H9 (cell line): ENCODE measurements at regions not wholly inside any gene's neighbourhood (a gene's known extent, or its start where the extent isn't known, plus 50 kb on each side); places are given as distances from the start of the nearest gene placed in this dataset.

Experiments
- DNase-seq: peaks from one replicate; pipeline ENCODE4 v3.0.0-alpha.2; 2017
- H2AFZ ChIP-seq: one replicate; pipeline ENCODE4 v1.6.1; 2013; ENCODE audit warnings: mild to moderate bottlenecking, low read length, control low read depth, moderate library complexity
- H2AK5ac ChIP-seq: 2 replicates; pipeline ENCODE4 v1.6.1; 2013; ENCODE audit warnings: low read length, control low read depth, mixed read lengths; ENCODE audit not compliant: insufficient read length
- H2BK120ac ChIP-seq: one replicate; pipeline ENCODE4 v1.6.1; 2013; ENCODE audit warnings: low read depth, mild to moderate bottlenecking, low read length, control low read depth, inconsistent platforms; ENCODE audit not compliant: poor library complexity, severe bottlenecking
- H2BK12ac ChIP-seq: 2 replicates; pipeline ENCODE4 v1.6.1; 2013; ENCODE audit warnings: low read length, control low read depth, mixed read lengths, low read depth; ENCODE audit not compliant: insufficient read length
- H2BK15ac ChIP-seq: 2 replicates; pipeline ENCODE4 v1.6.1; 2013; ENCODE audit warnings: low read depth, low read length, control low read depth
- H2BK20ac ChIP-seq: one replicate; pipeline ENCODE4 v1.6.1; 2013; ENCODE audit warnings: low read depth, mild to moderate bottlenecking, low read length, control low read depth, inconsistent platforms; ENCODE audit not compliant: poor library complexity, severe bottlenecking
- H2BK5ac ChIP-seq: 2 replicates; pipeline ENCODE4 v1.6.1; 2013; ENCODE audit warnings: low read length, control low read depth, mixed read lengths; ENCODE audit not compliant: insufficient read length
- H3K14ac ChIP-seq: 2 replicates; pipeline ENCODE4 v1.6.1; 2013; ENCODE audit warnings: low read length, control low read depth; ENCODE audit not compliant: insufficient read depth
- H3K18ac ChIP-seq: 2 replicates; pipeline ENCODE4 v1.6.1; 2013; ENCODE audit warnings: low read depth, mild to moderate bottlenecking, mixed read lengths, low read length, control low read depth; ENCODE audit not compliant: insufficient read length
- H3K23ac ChIP-seq: 2 replicates; pipeline ENCODE4 v1.6.1; 2013; ENCODE audit warnings: low read length, control low read depth, mixed read lengths, low read depth; ENCODE audit not compliant: insufficient read length
- H3K23me2 ChIP-seq: 2 replicates; pipeline ENCODE4 v1.6.1; 2013; ENCODE audit warnings: low read depth, mild to moderate bottlenecking, mixed read lengths, low read length, control low read depth; ENCODE audit not compliant: insufficient read length, poor library complexity, severe bottlenecking
- H3K27ac ChIP-seq: 2 replicates; pipeline ENCODE4 v1.5.1; 2013; ENCODE audit warnings: low read length, control low read depth, mixed read lengths, low read depth; ENCODE audit not compliant: insufficient read length
- H3K27me3 ChIP-seq: 2 replicates; pipeline ENCODE4 v1.6.1; 2013; ENCODE audit warnings: low read length, control low read depth, inconsistent platforms; ENCODE audit not compliant: insufficient read depth
- H3K4ac ChIP-seq: 2 replicates; pipeline ENCODE4 v1.6.1; 2013; ENCODE audit warnings: low read depth, mild to moderate bottlenecking, control low read depth, inconsistent platforms, low read length, moderate library complexity
- H3K4me1 ChIP-seq: 2 replicates; pipeline ENCODE4 v1.6.1; 2013; ENCODE audit warnings: low read length, control low read depth, inconsistent platforms; ENCODE audit not compliant: insufficient read depth
- H3K4me2 ChIP-seq: 2 replicates; pipeline ENCODE4 v1.6.1; 2013; ENCODE audit warnings: low read length, control low read depth, mixed read lengths; ENCODE audit not compliant: insufficient read length, insufficient read depth
- H3K56ac ChIP-seq: 2 replicates; pipeline ENCODE4 v1.6.1; 2013; ENCODE audit warnings: low read depth, mild to moderate bottlenecking, mixed read lengths, low read length, control low read depth; ENCODE audit not compliant: insufficient read length
- H3K79me1 ChIP-seq: 2 replicates; pipeline ENCODE4 v1.6.1; 2013; ENCODE audit warnings: low read depth, mild to moderate bottlenecking, moderate library complexity, low read length, control low read depth, inconsistent platforms; ENCODE audit not compliant: insufficient read depth, poor library complexity, severe bottlenecking
- H3K79me2 ChIP-seq: 2 replicates; pipeline ENCODE4 v1.6.1; 2013; ENCODE audit warnings: low read length, control low read depth, inconsistent platforms; ENCODE audit not compliant: insufficient read depth
- H3K9ac ChIP-seq: 2 replicates; pipeline ENCODE4 v1.6.1; 2013; ENCODE audit warnings: low read length, control low read depth, mixed read lengths; ENCODE audit not compliant: insufficient read length; ENCODE audit errors: extremely low read depth
- H3K9me3 ChIP-seq: one replicate; pipeline ENCODE4 v1.6.1; 2013; ENCODE audit warnings: low read depth, low read length, inconsistent platforms; ENCODE audit not compliant: control insufficient read depth
- H3T11ph ChIP-seq: one replicate; pipeline ENCODE4 v1.6.1; 2013; ENCODE audit warnings: mild to moderate bottlenecking, low read length, control low read depth, inconsistent platforms
- H4K20me1 ChIP-seq: one replicate; pipeline ENCODE4 v1.6.1; 2013; ENCODE audit not compliant: control insufficient read depth, insufficient read length, insufficient read depth
- H4K5ac ChIP-seq: 2 replicates; pipeline ENCODE4 v1.6.1; 2013; ENCODE audit warnings: low read depth, mild to moderate bottlenecking, mixed read lengths, low read length, control low read depth; ENCODE audit not compliant: insufficient read length
- H4K8ac ChIP-seq: replicated peaks from 2 replicates; pipeline ENCODE4 v1.6.1; 2013; ENCODE audit warnings: low read length, control low read depth, mixed read lengths, low read depth; ENCODE audit not compliant: insufficient read length
- H4K91ac ChIP-seq: 2 replicates; pipeline ENCODE4 v1.6.1; 2013; ENCODE audit warnings: low read depth, mild to moderate bottlenecking, moderate library complexity, mixed read lengths, low read length, control low read depth; ENCODE audit not compliant: insufficient read length
- H3K27ac Mint-ChIP-seq, 3 experiments: 2 replicates in 2 of 3; 3 replicates in 1 of 3; pipeline ENCODE4 v1.8.0; 2020 to 2021; ENCODE audit warnings: mixed read lengths in 3 of 3, mild to moderate bottlenecking in 1 of 3, moderate library complexity in 1 of 3
- H3K27me3 Mint-ChIP-seq: 2 replicates; pipeline ENCODE4 v1.8.0; 2021; ENCODE audit warnings: low read depth, mild to moderate bottlenecking, moderate library complexity, mixed read lengths
- H3K36me3 Mint-ChIP-seq, 3 experiments: 2 replicates in 2 of 3; 3 replicates in 1 of 3; pipeline ENCODE4 v1.8.0; 2020 to 2021; ENCODE audit warnings: low read depth in 3 of 3, mixed read lengths in 3 of 3; ENCODE audit not compliant: insufficient read depth in 1 of 3
- H3K4me1 Mint-ChIP-seq, 2 experiments: 2 replicates each; pipeline ENCODE4 v1.8.0; 2020; ENCODE audit warnings: mixed read lengths in 2 of 2
- H3K4me3 Mint-ChIP-seq, 2 experiments: 2 replicates in 1 of 2; 3 replicates in 1 of 2; pipeline ENCODE4 v1.8.0; 2020 to 2021; ENCODE audit warnings: mild to moderate bottlenecking in 2 of 2, mixed read lengths in 2 of 2, moderate library complexity in 1 of 2
- H3K9me3 Mint-ChIP-seq, 2 experiments: 2 replicates in 1 of 2; 3 replicates in 1 of 2; pipeline ENCODE4 v1.8.0; 2020; ENCODE audit warnings: mild to moderate bottlenecking in 2 of 2, mixed read lengths in 2 of 2, moderate library complexity in 1 of 2
- CTCF ChIP-seq: fragments of 200-600 bp; sonication (generic); conservative IDR thresholded peaks from 3 replicates; pipeline ENCODE4 v1.8.0; 2021; ENCODE audit warnings: antibody characterized with exemption, mild to moderate bottlenecking
- WGBS: extraction: QIAGEN DNeasy Blood & Tissue Kit; methylation state at CpG from one replicate; pipeline ENCODE4 v1.1.7; 2013; ENCODE audit warnings: missing lambda C conversion rate, low lambda C conversion rate, mixed read lengths; ENCODE audit not compliant: insufficient read length; ENCODE audit errors: extremely low coverage; 5-methylcytosine and 5-hydroxymethylcytosine counted together

DNA sequence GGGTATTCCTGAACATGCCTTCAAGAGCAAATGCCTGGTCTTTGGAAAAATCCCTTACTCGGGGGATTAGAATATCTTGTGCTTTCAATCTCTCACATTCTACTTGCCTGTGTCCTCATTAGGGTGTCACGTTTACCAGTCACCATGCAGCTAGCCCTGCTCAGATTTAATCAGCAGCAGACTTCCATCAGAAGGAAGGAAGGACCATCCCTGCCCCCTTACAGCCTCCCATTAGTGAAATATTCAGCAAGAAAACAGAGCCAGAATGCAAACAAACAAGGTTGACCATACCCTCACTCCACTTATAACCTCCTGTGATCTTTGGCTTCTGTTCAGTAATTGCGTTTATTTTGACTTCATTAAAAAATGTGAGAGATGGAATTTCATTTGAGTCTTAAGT, 208.6 kb downstream of the CXCL12 start:
- no peak for DNase-seq
- no peak overlapping the region for H3K4ac ChIP-seq
- peaks cover 6 to 10% of the 10 kb centered on the region in 2 experiments for H3K4me1 Mint-ChIP-seq
- H3K36me3 Mint-ChIP-seq: no peaks in the 10 kb centered on the region
- no peak overlapping the region for H3K4me3 Mint-ChIP-seq
- no peaks in the 10 kb centered on the region; the same call in 1 of the 2 replicates for H3K27me3 Mint-ChIP-seq
- no peaks in the 10 kb centered on the region for H3K9me3 Mint-ChIP-seq
- no peak overlapping the region for H3K56ac ChIP-seq
- no peak overlapping the region for H4K91ac ChIP-seq
- no peaks in the 10 kb centered on the region for H3K23me2 ChIP-seq
- no peak overlapping the region for H3K4me2 ChIP-seq
- H2AK5ac ChIP-seq: no peak overlapping the region
- H3K79me2 ChIP-seq: no peaks in the 10 kb centered on the region
- WGBS: no CpG with 5 or more reads among the region's 3 CpGs
- H2BK20ac ChIP-seq: no peak overlapping the region
- H3K9me3 ChIP-seq: no peaks in the 10 kb centered on the region
- no peak overlapping the region for H3K14ac ChIP-seq
- TF ChIP-seq CTCF: no peak
- H3K27ac ChIP-seq: no peak overlapping the region
- H3K27ac Mint-ChIP-seq: no peak overlapping the region
- no peaks in the 10 kb centered on the region for H3K79me1 ChIP-seq
- H2BK5ac ChIP-seq: no peak overlapping the region
- no peak overlapping the region for H4K5ac ChIP-seq
- no peak overlapping the region for H2AFZ ChIP-seq
- H3K23ac ChIP-seq: no peak overlapping the region
- H3K9ac ChIP-seq: no peak overlapping the region
- no peaks in the 10 kb centered on the region for H4K20me1 ChIP-seq
- no peaks in the 10 kb centered on the region for H3K27me3 ChIP-seq
- no peak overlapping the region for H2BK120ac ChIP-seq
- no peak overlapping the region for H2BK12ac ChIP-seq
- no peak overlapping the region for H4K8ac ChIP-seq
- H3T11ph ChIP-seq: no peak overlapping the region
- no peaks in the 10 kb centered on the region for H3K4me1 ChIP-seq
- no peak overlapping the region for H2BK15ac ChIP-seq
- H3K18ac ChIP-seq: no peak overlapping the region
